Right ventricle myocardium superior (tissue), 1 donor: ENCODE measurements at regions not wholly inside any gene's neighbourhood (a gene's known extent, or its start where the extent isn't known, plus 50 kb on each side); places are given as distances from the start of the nearest gene placed in this dataset.

Source experiments
- ATAC-seq: fragments of 200-7000 bp; cut with Tn5 transposase; one replicate; pipeline ENCODE4 v1.9.1; 2020; ENCODE audit warnings: mild to moderate bottlenecking; ENCODE audit not compliant: poor library complexity
- DNase-seq: peaks from one replicate; pipeline ENCODE4 v3.0.0-alpha.2; 2020
- intact Hi-C: fragments of 100-400 bp; cut with DNase I; formaldehyde crosslinking; loops from one replicate; pipeline ENCODE4 v1.11.2; 2022
- donor health status: DM: no; HTN: yes; CAD: no; lungs with severe emphysema.

GRCh38 chr5:142446960-142447279, 122.1 kb upstream of the SPRY4 start:
- DNase-seq (no peak), ATAC-seq (no peak)
- intact Hi-C loops = no loop called here

GRCh38 chr5:142446131-142446959, 121.5 kb upstream of the SPRY4 start:
- DNase-seq (no peak), ATAC-seq (peak; percentile 18)
- intact Hi-C loops = no loop called here

- intact Hi-C loops = no loop called here
- ATAC-seq (no peak), DNase-seq (no peak)
These were observed 120.4 kb upstream of the SPRY4 start for GRCh38 chr5:142445266-142445665.

DNA sequence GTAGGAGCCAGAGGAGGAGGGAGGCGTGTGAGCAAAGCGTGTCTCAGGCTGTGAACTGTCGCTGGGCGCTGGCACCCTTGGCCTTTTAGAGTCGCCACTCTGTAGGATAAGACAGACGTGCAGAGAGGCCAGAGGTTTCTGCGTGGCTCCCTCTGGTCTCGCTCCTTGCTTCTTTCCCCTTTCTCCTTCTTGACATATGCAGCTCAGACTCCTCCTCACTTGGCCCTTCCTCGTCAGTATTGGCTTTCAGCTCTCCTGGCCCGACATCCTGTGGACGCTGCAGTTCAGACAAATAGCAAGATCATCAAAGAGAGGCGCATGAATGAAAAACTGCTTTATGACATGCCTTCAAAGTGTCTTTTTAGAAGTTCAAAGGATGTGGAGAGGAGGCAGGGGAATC, 116.8 kb upstream of the SPRY4 start:
- intact Hi-C loops = no loop called here
- DNase-seq (no peak), ATAC-seq (no peak)

- intact Hi-C loops = loop anchor here (10.0 kb wide), 1 partner anchor 105 kb away; no protein-coding TSS in a partner anchor
- DNase-seq (no peak), ATAC-seq (peak; percentile 88)
These were observed 114.5 kb upstream of the SPRY4 start for GRCh38 chr5:142439207-142439860.

- intact Hi-C loops = loop anchor here (10.0 kb wide), 1 partner anchor 106 kb away; no protein-coding TSS in a partner anchor
- DNase-seq = no peak
- ATAC-seq = peak; percentile 15
These were observed 113.8 kb upstream of the SPRY4 start for GRCh38 chr5:142438573-142438972.

DNA sequence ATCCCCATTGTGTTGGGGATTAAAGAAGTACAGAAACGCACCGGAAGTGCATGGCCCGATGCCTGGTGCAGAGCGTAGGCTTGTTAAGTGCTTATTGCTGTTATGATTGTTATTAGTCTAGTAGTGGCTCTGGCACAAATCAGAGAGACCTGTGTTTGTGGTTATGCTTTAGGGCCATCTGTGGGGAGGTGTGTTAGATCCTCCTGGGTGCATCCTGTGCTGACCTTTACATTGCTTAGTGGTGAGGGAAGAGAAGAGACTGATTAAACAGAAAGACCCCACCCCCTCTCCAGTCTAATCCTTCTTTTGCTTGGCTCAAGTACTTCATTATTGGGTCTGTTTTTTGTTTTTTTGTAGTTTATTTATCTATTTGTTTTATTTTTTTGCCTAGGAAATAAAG, 112.7 kb upstream of the SPRY4 start:
- intact Hi-C loops = loop anchor here (10.0 kb wide), 1 partner anchor 107 kb away; no protein-coding TSS in a partner anchor

DNA sequence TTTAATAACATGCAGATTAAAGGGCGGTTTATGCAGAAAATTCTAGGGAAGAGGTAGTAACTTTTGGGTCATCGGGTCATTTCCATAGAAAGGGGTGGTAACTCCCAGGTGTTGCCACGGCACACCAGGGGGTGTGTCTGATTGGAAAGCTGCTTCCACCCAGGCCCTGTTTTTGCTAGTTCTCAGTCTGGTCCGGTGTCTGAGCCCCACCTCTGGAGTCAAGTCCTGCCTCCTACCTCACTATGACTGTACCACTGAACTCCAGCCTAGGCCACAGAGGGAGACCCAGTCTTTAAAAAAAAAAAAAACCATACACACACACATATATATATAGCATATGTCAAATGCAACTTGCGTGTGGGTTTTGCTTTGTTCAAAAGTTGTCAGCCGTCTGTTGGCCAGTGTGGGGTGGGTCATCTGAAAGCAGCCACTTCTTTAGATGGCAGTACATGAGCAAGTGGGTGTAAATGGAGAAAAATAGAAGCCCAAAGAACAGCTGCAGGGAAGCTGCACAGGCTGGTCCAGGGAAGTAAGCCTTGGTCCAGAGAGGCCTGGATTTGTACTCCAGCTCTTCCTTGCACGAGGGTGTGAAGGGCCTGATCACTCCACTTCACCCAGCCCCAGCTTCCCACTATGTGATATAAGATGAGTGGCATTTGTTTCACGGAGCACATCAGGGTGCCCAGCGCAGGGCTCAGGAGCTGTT, 110.7 kb upstream of the SPRY4 start:
- intact Hi-C loops = loop anchor here (10.0 kb wide), 1 partner anchor 109 kb away; no protein-coding TSS in a partner anchor
- DNase-seq (no peak), ATAC-seq (no peak)

More for the DNA sequence above, 112.7 kb upstream of the SPRY4 start:
- DNase-seq (no peak), ATAC-seq (no peak)

- DNase-seq (no peak), ATAC-seq (no peak)
- intact Hi-C loops = loop anchor here (10.0 kb wide), 1 partner anchor 111 kb away; no protein-coding TSS in a partner anchor
These were observed 109.4 kb upstream of the SPRY4 start for GRCh38 chr5:142434322-142434612.

DNA sequence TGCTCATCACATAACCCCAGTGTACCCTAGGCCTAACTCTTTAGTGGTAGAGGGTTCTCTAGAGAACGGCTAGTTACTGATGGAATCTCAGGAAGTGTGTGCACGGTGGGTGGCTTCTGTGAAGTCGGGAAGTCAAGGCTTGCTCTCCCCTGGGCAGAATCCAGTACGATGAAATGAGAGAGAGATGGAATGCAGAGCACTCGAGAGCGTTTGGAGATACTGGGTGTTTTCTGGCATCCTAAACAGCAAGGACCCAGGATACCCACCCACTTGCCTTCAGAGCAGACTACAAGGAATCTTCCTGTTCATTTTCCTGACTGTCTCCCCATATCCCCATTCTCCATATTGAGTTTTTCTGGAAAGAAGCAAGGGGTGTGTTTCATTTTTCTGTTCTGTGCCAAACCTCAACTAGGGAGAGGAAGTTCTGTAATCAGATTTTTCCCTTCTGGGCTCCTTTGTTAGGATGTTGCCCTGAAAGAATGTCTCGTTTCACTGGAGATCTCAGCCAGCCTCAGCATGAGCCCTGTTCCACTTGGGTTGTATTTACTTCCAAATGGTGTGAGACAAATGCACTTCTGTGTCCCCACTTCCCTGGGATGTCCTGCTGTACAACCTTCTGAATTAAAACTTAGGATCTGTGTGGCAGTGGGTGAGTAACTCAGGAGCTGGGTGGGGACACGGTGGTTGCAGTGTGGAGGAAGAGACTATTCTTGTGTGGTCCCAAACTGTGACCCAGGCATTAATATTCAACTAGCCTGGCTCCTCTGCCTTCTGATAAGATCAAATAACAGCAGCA, 108.9 kb upstream of the SPRY4 start:
- no peak for ATAC-seq
- no peak for DNase-seq
- intact Hi-C loops = loop anchor here (10.0 kb wide), 1 partner anchor 111 kb away; no protein-coding TSS in a partner anchor

- no peak for DNase-seq
- no peak for ATAC-seq
- intact Hi-C loops = loop anchor here (10.0 kb wide), 1 partner anchor 112 kb away; no protein-coding TSS in a partner anchor
These were observed 108.1 kb upstream of the SPRY4 start for GRCh38 chr5:142432961-142433360.

DNA sequence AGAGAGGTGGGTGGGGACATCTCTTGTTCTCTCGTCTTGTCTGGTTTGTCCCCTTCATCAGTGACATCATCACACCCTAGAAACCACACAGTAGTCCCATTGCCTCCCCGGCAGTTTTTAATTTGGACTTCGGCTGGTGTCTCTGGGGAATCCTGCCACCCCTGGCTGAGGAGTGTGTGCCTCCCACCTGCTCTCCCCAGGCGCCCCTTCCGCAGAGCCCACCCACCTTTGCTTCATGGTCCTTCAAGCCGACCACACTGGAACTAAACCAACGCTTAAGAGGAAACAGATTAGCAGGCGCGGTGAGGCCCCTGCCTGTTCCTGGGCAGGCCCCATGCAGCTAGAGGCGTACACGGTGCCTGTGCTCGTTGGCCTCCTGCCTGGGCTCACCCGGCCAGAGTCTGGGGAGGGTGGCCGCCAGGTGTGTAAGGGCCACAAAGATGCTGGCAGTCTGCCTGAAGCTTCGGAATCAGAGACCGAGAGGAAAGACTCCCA, 107.6 kb upstream of the SPRY4 start:
- ATAC-seq = peak; percentile 41
- intact Hi-C loops = loop anchor here (10.0 kb wide), 1 partner anchor 112 kb away; no protein-coding TSS in a partner anchor
- DNase-seq = no peak

- intact Hi-C loops = no loop called here
- ATAC-seq = no peak
- DNase-seq = no peak
These were observed 104.1 kb upstream of the SPRY4 start for GRCh38 chr5:142428773-142429473.

DNA sequence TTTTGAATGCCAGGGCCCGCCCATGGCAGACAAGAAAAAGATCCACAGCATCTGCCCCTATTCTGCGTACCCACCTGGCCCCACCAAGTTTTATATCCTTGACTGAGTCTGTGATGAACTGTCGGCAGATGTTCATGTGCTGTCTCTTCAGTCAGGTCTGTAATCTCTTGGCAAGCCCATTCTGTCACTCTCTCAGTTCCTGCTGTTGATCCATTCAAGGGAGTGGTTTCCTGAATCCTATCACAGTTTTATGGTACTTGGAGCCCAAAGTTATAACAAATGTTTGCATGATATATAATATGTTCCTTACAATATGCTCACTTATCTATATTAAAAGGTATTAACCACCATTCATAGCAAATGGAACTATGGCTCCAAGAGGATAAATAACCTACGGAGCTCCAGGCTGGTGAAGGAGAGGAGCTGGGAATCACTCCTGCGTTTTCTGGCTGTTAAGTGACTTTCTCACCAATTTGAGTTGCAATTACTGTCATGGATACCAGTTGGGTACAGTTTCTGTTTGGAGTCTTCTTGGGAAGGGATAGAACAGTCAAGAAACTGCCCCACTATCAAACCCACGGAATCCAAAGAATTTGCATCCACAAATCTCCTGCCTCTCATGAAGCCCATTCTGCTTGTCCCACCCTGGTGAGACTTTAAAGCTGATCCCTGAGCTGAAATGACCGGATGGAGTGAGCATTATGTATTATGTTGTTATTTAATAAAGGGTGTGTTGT, 103.4 kb upstream of the SPRY4 start:
- ATAC-seq (no peak), DNase-seq (no peak)
- intact Hi-C loops = no loop called here

DNA sequence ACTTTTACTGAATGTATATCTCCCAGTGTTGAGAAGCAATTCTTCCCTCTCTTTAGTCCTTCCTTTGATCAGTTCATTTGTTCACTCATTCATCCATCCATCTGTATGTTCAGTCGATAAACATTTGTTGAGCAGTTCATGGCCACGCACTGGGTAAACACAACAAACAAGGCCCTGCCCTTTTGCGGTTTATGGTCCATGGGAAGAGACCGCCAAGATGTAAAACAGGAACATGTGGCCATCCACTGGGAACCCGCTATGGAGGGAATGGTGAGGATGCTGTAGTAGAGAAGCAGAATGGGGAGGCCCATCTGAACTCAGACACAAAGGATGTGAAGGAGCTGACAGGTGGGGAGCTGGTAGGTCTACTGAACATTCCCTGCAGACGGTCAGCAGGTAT, 102.7 kb upstream of the SPRY4 start:
- intact Hi-C loops = no loop called here
- DNase-seq (no peak), ATAC-seq (no peak)

- DNase-seq (no peak), ATAC-seq (peak; percentile 50)
- intact Hi-C loops = no loop called here
These were observed 102.2 kb upstream of the SPRY4 start for GRCh38 chr5:142427015-142427364.
